Peyer's patch (tissue), 4 donors: ENCODE measurements at regions not wholly inside any gene's neighbourhood (a gene's known extent, or its start where the extent isn't known, plus 50 kb on each side); places are given as distances from the start of the nearest gene placed in this dataset.

Source experiments
- POLR2A ChIP-seq, 2 donors: fragments of 450-650 bp; IDR thresholded peaks; one replicate each; pipeline ENCODE4 v1.5.1; 2017; ENCODE audit warnings: antibody characterized with exemption in 2 of 2, mild to moderate bottlenecking in 2 of 2, moderate library complexity in 2 of 2
- TF ChIP-seq, protein P1 (sequence below), 6 experiments: fragments of 450-650 bp in 4 of 6; fragments of 200-600 bp in 2 of 6; sonication (generic) in 1 of 6; IDR thresholded peaks; one replicate each; pipeline ENCODE4 v1.5.1; 2017 to 2019; ENCODE audit warnings: antibody characterized with exemption in 6 of 6, mild to moderate bottlenecking in 3 of 6, moderate library complexity in 1 of 6

DNA sequence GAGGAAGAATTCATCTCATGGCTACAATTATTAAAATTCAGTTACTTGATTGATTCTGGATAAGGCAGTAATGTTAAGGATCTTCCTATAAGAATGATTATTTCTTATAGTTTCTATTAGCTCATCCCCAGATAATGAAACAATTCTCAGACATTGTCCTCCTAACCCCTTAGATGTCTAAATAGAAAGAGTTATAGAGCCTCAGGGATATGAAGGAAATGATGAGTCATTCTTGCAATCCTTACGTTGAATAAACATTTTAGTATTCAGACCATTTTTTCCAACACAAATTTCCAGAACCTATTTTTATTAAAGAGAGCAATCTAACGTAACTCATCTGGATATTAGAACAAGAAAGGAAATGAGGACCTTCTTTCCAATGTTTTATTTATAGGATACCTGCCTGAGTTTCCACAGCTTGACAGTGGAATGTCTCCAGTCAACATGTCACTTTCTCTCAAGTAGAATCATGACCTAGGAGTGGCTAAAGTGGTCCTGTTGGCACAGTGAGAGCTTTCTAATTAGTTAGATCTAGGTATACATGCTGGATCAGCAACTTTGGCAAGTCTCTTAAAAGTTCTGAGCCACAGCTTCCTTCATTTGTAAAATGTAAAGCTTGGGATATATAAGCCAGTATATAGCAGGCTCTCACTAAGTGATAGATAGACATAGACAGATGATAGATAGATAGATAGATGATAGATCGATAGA is 88.0 kb upstream of the RAB27B start:
- TF ChIP-seq, protein P1, sequence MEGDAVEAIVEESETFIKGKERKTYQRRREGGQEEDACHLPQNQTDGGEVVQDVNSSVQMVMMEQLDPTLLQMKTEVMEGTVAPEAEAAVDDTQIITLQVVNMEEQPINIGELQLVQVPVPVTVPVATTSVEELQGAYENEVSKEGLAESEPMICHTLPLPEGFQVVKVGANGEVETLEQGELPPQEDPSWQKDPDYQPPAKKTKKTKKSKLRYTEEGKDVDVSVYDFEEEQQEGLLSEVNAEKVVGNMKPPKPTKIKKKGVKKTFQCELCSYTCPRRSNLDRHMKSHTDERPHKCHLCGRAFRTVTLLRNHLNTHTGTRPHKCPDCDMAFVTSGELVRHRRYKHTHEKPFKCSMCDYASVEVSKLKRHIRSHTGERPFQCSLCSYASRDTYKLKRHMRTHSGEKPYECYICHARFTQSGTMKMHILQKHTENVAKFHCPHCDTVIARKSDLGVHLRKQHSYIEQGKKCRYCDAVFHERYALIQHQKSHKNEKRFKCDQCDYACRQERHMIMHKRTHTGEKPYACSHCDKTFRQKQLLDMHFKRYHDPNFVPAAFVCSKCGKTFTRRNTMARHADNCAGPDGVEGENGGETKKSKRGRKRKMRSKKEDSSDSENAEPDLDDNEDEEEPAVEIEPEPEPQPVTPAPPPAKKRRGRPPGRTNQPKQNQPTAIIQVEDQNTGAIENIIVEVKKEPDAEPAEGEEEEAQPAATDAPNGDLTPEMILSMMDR (IDR thresholded peaks at IDR 0.05): no peak
- TF ChIP-seq POLR2A (IDR thresholded peaks at IDR 0.05): no peak
